HG03460 (cell line): ENCODE measurements at regions not wholly inside any gene's neighbourhood (a gene's known extent, or its start where the extent isn't known, plus 50 kb on each side); places are given as distances from the start of the nearest gene placed in this dataset.

Experiments used
- ATAC-seq: cut with Tn5 transposase; IDR thresholded peaks from one replicate; pipeline ENCODE4 v1.9.1; 2021; ENCODE audit not compliant: unreplicated experiment

GRCh38 chr4:133776503-133776902 is 425.1 kb downstream of the PABPC4L start:
- ATAC-seq, result no peak

- no peak for ATAC-seq
Measured at GRCh38 chr4:133775881-133776280, 425.7 kb downstream of the PABPC4L start.

GRCh38 chr4:133775469-133775868 is 426.1 kb downstream of the PABPC4L start:
- no peak for ATAC-seq

GRCh38 chr4:133759428-133759827 is 442.2 kb downstream of the PABPC4L start:
- no peak for ATAC-seq

- no peak for ATAC-seq
Measured at GRCh38 chr4:133741766-133742165, 459.8 kb downstream of the PABPC4L start.

- ATAC-seq, result no peak
Measured at GRCh38 chr4:133720001-133720400, 481.6 kb downstream of the PABPC4L start.

GRCh38 chr4:133719098-133719497 is 482.5 kb downstream of the PABPC4L start:
- no peak for ATAC-seq

GRCh38 chr4:133714211-133714610 is 487.4 kb downstream of the PABPC4L start:
- no peak for ATAC-seq

- ATAC-seq, result no peak
Measured at GRCh38 chr4:133713340-133713739, 488.2 kb downstream of the PABPC4L start.

GRCh38 chr4:133711817-133712216 is 489.8 kb downstream of the PABPC4L start:
- ATAC-seq, result no peak

GRCh38 chr4:133694416-133694815 is 507.2 kb downstream of the PABPC4L start:
- ATAC-seq, result no peak

- ATAC-seq, result no peak
Measured at GRCh38 chr4:133683967-133684366, 517.6 kb downstream of the PABPC4L start.

- no peak for ATAC-seq
Measured at GRCh38 chr4:133668061-133668851, 519.2 kb downstream of the PCDH10 start.

GRCh38 chr4:133647206-133647605 is 498.1 kb downstream of the PCDH10 start:
- ATAC-seq, result no peak

GRCh38 chr4:133641191-133641590 is 492.1 kb downstream of the PCDH10 start:
- no peak for ATAC-seq

- ATAC-seq, result no peak
Measured at GRCh38 chr4:133638751-133639150, 489.7 kb downstream of the PCDH10 start.

GRCh38 chr4:133637161-133637560 is 488.1 kb downstream of the PCDH10 start:
- ATAC-seq, result no peak

GRCh38 chr4:133624744-133625143 is 475.6 kb downstream of the PCDH10 start:
- no peak for ATAC-seq

GRCh38 chr4:133623847-133624246 is 474.8 kb downstream of the PCDH10 start:
- ATAC-seq, result no peak

GRCh38 chr4:133621628-133622027 is 472.5 kb downstream of the PCDH10 start:
- ATAC-seq, result no peak

- no peak for ATAC-seq
Measured at GRCh38 chr4:133620555-133620954, 471.5 kb downstream of the PCDH10 start.

- no peak for ATAC-seq
Measured at GRCh38 chr4:133618963-133619362, 469.9 kb downstream of the PCDH10 start.

GRCh38 chr4:133600008-133600407 is 450.9 kb downstream of the PCDH10 start:
- no peak for ATAC-seq
